MM.1S (cell line): ENCODE measurements at regions not wholly inside any gene's neighbourhood (a gene's known extent, or its start where the extent isn't known, plus 50 kb on each side); places are given as distances from the start of the nearest gene placed in this dataset.

Source experiments
- DNase-seq: peaks from one replicate; pipeline ENCODE4 v3.0.0-alpha.2; 2015
- H2AFZ ChIP-seq: fragments of 300-600 bp; sonication (generic); 2 replicates; pipeline ENCODE4 v1.6.0; 2016; ENCODE audit warnings: antibody characterized with exemption, low read length
- H3F3A ChIP-seq: fragments of 300-600 bp; sonication (generic); 2 replicates; pipeline ENCODE4 v1.6.1; 2016; ENCODE audit warnings: mild to moderate bottlenecking, antibody characterized with exemption, low read length, moderate library complexity, mixed read lengths; ENCODE audit not compliant: insufficient read depth
- H3K27ac ChIP-seq: fragments of 300-600 bp; sonication (generic); 2 replicates; pipeline ENCODE4 v1.5.1; 2016; ENCODE audit warnings: mild to moderate bottlenecking, low read length
- H3K27me3 ChIP-seq: fragments of 300-600 bp; sonication (generic); replicated peaks from 2 replicates; pipeline ENCODE4 v1.6.0; 2016; ENCODE audit warnings: low read length; ENCODE audit not compliant: insufficient read depth
- H3K36me3 ChIP-seq: fragments of 300-600 bp; sonication (generic); replicated peaks from 2 replicates; pipeline ENCODE4 v1.6.1; 2016; ENCODE audit warnings: mild to moderate bottlenecking, low read length, mixed read lengths; ENCODE audit not compliant: insufficient read depth
- H3K4me1 ChIP-seq: fragments of 300-600 bp; sonication (generic); 2 replicates; pipeline ENCODE4 v1.6.1; 2016; ENCODE audit warnings: low read length, mixed read lengths
- H3K4me2 ChIP-seq: fragments of 300-600 bp; sonication (generic); 2 replicates; pipeline ENCODE4 v1.6.0; 2016; ENCODE audit warnings: low read depth, low read length
- H3K4me3 ChIP-seq: fragments of 300-600 bp; sonication (generic); 2 replicates; pipeline ENCODE4 v1.5.1; 2016; ENCODE audit warnings: low read length, mixed read lengths
- H3K79me2 ChIP-seq: fragments of 300-600 bp; sonication (generic); 2 replicates; pipeline ENCODE4 v1.6.1; 2016; ENCODE audit warnings: mixed run types, low read length, mixed read lengths
- H3K9ac ChIP-seq: fragments of 300-600 bp; sonication (generic); 2 replicates; pipeline ENCODE4 v1.6.1; 2016; ENCODE audit warnings: low read length, mixed read lengths
- H3K9me2 ChIP-seq: fragments of 300-600 bp; sonication (generic); replicated peaks from 2 replicates; pipeline ENCODE4 v1.6.1; 2016; ENCODE audit warnings: mild to moderate bottlenecking, low read length, mixed read lengths; ENCODE audit not compliant: insufficient read depth
- H3K9me3 ChIP-seq: fragments of 300-600 bp; sonication (generic); replicated peaks from 2 replicates; pipeline ENCODE4 v1.6.1; 2016; ENCODE audit warnings: mild to moderate bottlenecking, low read length, mixed read lengths; ENCODE audit not compliant: insufficient read depth
- H4K20me1 ChIP-seq: fragments of 300-600 bp; sonication (generic); 2 replicates; pipeline ENCODE4 v1.6.1; 2016; ENCODE audit warnings: mild to moderate bottlenecking, low read length, moderate library complexity, mixed read lengths; ENCODE audit not compliant: insufficient read depth
- EZH2 ChIP-seq: fragments of 300-600 bp; sonication (generic); optimal IDR thresholded peaks from 2 replicates; pipeline ENCODE3; 2017; ENCODE audit warnings: low read depth, mild to moderate bottlenecking, antibody characterized with exemption, low read length, mixed read lengths
- EZH2phosphoT487 ChIP-seq: fragments of 300-600 bp; sonication (generic); IDR thresholded peaks from 2 replicates; pipeline ENCODE4 v1.6.1; 2018; ENCODE audit warnings: antibody characterized with exemption, low read length
- TF ChIP-seq, protein P1 (sequence below): fragments of 300-600 bp; sonication (generic); IDR thresholded peaks from 2 replicates; pipeline ENCODE4 v1.5.1; 2016; ENCODE audit warnings: antibody characterized with exemption, low read length, mixed read lengths

DNA sequence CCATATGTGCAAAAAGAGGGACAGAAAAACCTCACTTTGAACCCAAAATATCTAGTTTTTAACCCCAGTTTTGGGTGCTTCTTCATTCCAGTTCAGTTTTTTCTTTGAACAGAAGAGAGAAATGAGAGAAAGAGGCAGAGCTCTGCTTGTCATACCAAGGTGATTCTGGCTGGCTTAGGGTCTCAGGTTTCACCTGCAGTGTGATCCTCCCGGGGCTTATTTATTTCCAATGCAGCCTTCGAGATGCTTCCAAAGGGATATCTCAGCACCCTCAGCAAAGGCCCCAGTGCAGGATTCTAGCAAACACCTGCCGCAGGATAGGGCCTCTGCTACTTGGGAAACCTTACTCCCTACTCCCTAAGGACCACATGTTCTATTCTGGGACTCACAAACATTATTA is 131.3 kb downstream of the WDR11 start:
- no peaks in the 10 kb centered on the region for H3F3A ChIP-seq
- H3K36me3 ChIP-seq: no peaks in the 10 kb centered on the region
- TF ChIP-seq EZH2: no peak
- TF ChIP-seq EZH2phosphoT487: no peak
- TF ChIP-seq, protein P1, sequence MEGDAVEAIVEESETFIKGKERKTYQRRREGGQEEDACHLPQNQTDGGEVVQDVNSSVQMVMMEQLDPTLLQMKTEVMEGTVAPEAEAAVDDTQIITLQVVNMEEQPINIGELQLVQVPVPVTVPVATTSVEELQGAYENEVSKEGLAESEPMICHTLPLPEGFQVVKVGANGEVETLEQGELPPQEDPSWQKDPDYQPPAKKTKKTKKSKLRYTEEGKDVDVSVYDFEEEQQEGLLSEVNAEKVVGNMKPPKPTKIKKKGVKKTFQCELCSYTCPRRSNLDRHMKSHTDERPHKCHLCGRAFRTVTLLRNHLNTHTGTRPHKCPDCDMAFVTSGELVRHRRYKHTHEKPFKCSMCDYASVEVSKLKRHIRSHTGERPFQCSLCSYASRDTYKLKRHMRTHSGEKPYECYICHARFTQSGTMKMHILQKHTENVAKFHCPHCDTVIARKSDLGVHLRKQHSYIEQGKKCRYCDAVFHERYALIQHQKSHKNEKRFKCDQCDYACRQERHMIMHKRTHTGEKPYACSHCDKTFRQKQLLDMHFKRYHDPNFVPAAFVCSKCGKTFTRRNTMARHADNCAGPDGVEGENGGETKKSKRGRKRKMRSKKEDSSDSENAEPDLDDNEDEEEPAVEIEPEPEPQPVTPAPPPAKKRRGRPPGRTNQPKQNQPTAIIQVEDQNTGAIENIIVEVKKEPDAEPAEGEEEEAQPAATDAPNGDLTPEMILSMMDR: no peak
- no peaks in the 10 kb centered on the region for H3K79me2 ChIP-seq
- no peak overlapping the region for H3K27ac ChIP-seq
- H3K9me3 ChIP-seq: no peaks in the 10 kb centered on the region
- no peak overlapping the region for H3K4me3 ChIP-seq
- no peak overlapping the region for H3K9ac ChIP-seq
- H3K4me1 ChIP-seq: peaks cover 8% of the 10 kb centered on the region
- DNase-seq: no peak
- no peaks in the 10 kb centered on the region for H4K20me1 ChIP-seq
- no peak overlapping the region for H3K4me2 ChIP-seq
- H3K27me3 ChIP-seq: no peaks in the 10 kb centered on the region; the same call in 1 of the 2 replicates
- no peaks in the 10 kb centered on the region for H3K9me2 ChIP-seq
- H2AFZ ChIP-seq: no peak overlapping the region

DNA sequence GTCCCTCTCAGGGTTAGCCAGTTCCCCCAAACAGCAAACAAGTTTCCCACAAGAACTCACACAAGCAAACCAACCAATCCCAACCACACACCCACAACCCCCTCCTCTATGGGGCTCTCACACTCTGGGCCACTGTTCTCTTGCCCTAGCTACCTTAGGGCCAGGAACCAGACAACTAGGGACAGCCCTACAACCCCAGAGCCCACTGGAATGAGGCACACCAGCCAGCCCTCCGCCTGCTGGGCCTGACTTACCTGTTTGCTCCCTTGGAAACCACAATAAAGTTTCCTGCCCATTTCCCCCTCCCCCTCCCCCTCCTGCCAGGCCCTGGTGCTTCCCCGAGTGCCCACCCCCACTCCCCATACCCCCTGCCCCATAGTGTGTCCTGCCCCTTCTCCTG is 132.6 kb downstream of the WDR11 start:
- Histone ChIP-seq H3K9me2 (no peaks in the 10 kb centered on the region), H3K27ac (no peak overlapping the region), H4K20me1 (no peaks in the 10 kb centered on the region), H2AFZ (no peak overlapping the region), H3F3A (no peaks in the 10 kb centered on the region), H3K4me3 (no peak overlapping the region), H3K36me3 (no peaks in the 10 kb centered on the region), H3K9me3 (no peaks in the 10 kb centered on the region), H3K9ac (no peak overlapping the region), H3K4me1 (peaks cover 14% of the 10 kb centered on the region), H3K79me2 (no peaks in the 10 kb centered on the region), H3K4me2 (no peak overlapping the region), H3K27me3 (no peaks in the 10 kb centered on the region)
- TF ChIP-seq, protein P1: no peak
- no peak for TF ChIP-seq EZH2
- no peak for TF ChIP-seq EZH2phosphoT487
- no peak for DNase-seq

DNA sequence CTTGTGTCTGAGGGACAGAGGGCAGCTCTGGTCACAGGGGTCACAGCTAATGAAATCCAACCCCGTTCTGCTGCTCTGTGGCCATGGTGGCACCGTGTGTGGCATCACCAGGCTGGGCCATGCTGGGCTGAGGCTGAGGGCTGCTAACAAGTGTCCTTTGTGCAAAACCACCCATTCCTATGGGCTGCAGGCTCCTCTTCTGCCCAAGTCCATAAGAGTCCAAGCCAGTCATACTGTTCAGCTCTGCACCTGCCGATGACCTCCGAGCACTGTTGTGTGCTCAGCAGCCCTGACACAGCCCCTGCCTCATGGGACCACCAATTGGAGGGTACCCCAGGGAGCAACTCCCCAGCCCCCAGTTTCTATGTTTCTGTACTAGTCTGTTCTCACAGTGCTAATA is 133.1 kb downstream of the WDR11 start:
- Histone ChIP-seq H3K4me3 (no peak overlapping the region), H3K9me2 (no peaks in the 10 kb centered on the region), H3F3A (no peaks in the 10 kb centered on the region), H2AFZ (no peak overlapping the region), H3K36me3 (no peaks in the 10 kb centered on the region), H3K27ac (no peak overlapping the region), H3K27me3 (no peaks in the 10 kb centered on the region), H3K9me3 (no peaks in the 10 kb centered on the region), H3K4me1 (peaks cover 14% of the 10 kb centered on the region), H3K79me2 (no peaks in the 10 kb centered on the region), H3K4me2 (no peak overlapping the region), H4K20me1 (no peaks in the 10 kb centered on the region), H3K9ac (no peak overlapping the region)
- TF ChIP-seq EZH2: no peak
- TF ChIP-seq EZH2phosphoT487: no peak
- TF ChIP-seq, protein P1: no peak
- DNase-seq: no peak
